RWPE1 (cell line): ENCODE measurements at regions not wholly inside any gene's neighbourhood (a gene's known extent, or its start where the extent isn't known, plus 50 kb on each side); places are given as distances from the start of the nearest gene placed in this dataset.

Source experiments
- CTCF ChIA-PET: fragments of 350-600 bp; sonication (Branson Sonifier 250); formaldehyde crosslinking; extraction: SDS; loops from one replicate; lab custom pipeline; 2021; lab: Yijun Ruan, JAX
- POLR2A ChIA-PET: fragments of 400-600 bp; formaldehyde crosslinking; extraction: SDS; loops from one replicate; lab custom pipeline; 2020; ENCODE audit warnings: antibody characterized with exemption; ENCODE audit not compliant: low non-redundant PET; lab: Yijun Ruan, JAX
- DNase-seq: peaks from one replicate; pipeline ENCODE4 v3.0.0; 2012; ENCODE audit warnings: low spot score
- H3K27ac ChIP-seq: fragments of 450-650 bp; 2 replicates; pipeline ENCODE4 v1.5.1; 2017
- CTCF ChIP-seq: fragments of 450-650 bp; conservative IDR thresholded peaks from 2 replicates; pipeline ENCODE4 v1.5.1; 2017; ENCODE audit warnings: low read depth, mild to moderate bottlenecking

GRCh38 chr4:178752954-178753525 lies 1310.8 kb upstream of the AGA start:
- TF ChIP-seq CTCF = no peak
- DNase-seq = no peak
- no peak overlapping the region for H3K27ac ChIP-seq
- ChIA-PET CTCF (no interaction called here), POLR2A (no interaction called here)

- CTCF ChIA-PET = no interaction called here
- DNase-seq = no peak
- TF ChIP-seq CTCF = no peak
- POLR2A ChIA-PET = no interaction called here
- H3K27ac ChIP-seq = no peak overlapping the region
Measured at GRCh38 chr4:178778496-178778895, 1336.3 kb upstream of the AGA start.

GRCh38 chr4:178781779-178782178 lies 1339.5 kb upstream of the AGA start:
- no peak for DNase-seq
- CTCF ChIA-PET = no interaction called here
- TF ChIP-seq CTCF = no peak
- POLR2A ChIA-PET = no interaction called here
- H3K27ac ChIP-seq = no peak overlapping the region

- no peak for TF ChIP-seq CTCF
- ChIA-PET CTCF (no interaction called here), POLR2A (no interaction called here)
- no peak overlapping the region for H3K27ac ChIP-seq
- DNase-seq = no peak
Measured at GRCh38 chr4:178784491-178784890, 1342.3 kb upstream of the AGA start.

GRCh38 chr4:178789279-178789678 lies 1347.0 kb upstream of the AGA start:
- TF ChIP-seq CTCF = no peak
- CTCF ChIA-PET = interaction anchor here (0.6 kb wide), 1 partner anchor 545 kb away, joined by 3 read pairs; no protein-coding TSS in a partner anchor
- DNase-seq = no peak
- no peak overlapping the region for H3K27ac ChIP-seq
- POLR2A ChIA-PET = no interaction called here

- DNase-seq = no peak
- ChIA-PET CTCF (no interaction called here), POLR2A (no interaction called here)
- H3K27ac ChIP-seq = no peak overlapping the region
- no peak for TF ChIP-seq CTCF
Measured at GRCh38 chr4:178799204-178799603, 1357.0 kb upstream of the AGA start.

GRCh38 chr4:178808106-178808505 lies 1365.9 kb upstream of the AGA start:
- TF ChIP-seq CTCF = no peak

More at GRCh38 chr4:178808106-178808505, 1365.9 kb upstream of the AGA start:
- DNase-seq = no peak
- POLR2A ChIA-PET = no interaction called here
- CTCF ChIA-PET = no interaction called here
- H3K27ac ChIP-seq = no peak overlapping the region
